ENCODE measurements at regions not wholly inside any gene's neighbourhood (a gene's known extent, or its start where the extent isn't known, plus 50 kb on each side); places are given as distances from the start of the nearest gene placed in this dataset.

GRCh38 chr13:106336668-106337067 lies 198.8 kb downstream of the EFNB2 start:
- POLR2A ChIA-PET, result no interaction called here
- Histone ChIP-seq H3K27ac (ENCODE audit: extremely low read depth, low read depth, low read length) (no peak overlapping the region), H3K9me3 (ENCODE audit: control insufficient read depth, insufficient read depth, low read depth, low read length) (no peaks in the 10 kb centered on the region), H3K4me3 (ENCODE audit: low read depth, low read length) (no peak overlapping the region), H3K36me3 (ENCODE audit: control insufficient read depth in 2 of 2, insufficient read depth in 1 of 2, low read length in 2 of 2) (no peaks in the 10 kb centered on the region), H3K4me1 (ENCODE audit: control insufficient read depth, insufficient read depth, low read length) (no peaks in the 10 kb centered on the region)
- CTCF ChIA-PET, result no interaction called here
- TF ChIP-seq ZBTB49 (tag by site-specific recombination; IDR thresholded peaks at IDR 0.05; ENCODE audit: low read depth) (no peak), ZNF791 (tag by site-specific recombination; IDR thresholded peaks at IDR 0.05) (no peak), GLIS1 (tag by site-specific recombination; IDR thresholded peaks at IDR 0.05) (no peak), ZNF324 (tag by site-specific recombination; IDR thresholded peaks at IDR 0.05) (no peak), KLF10 (tag by site-specific recombination; IDR thresholded peaks at IDR 0.05) (no peak), ZNF707 (tag by site-specific recombination; IDR thresholded peaks at IDR 0.05) (no peak)

GRCh38 chr13:106332621-106333020 lies 202.8 kb downstream of the EFNB2 start:
- TF ChIP-seq SP7 (tag by site-specific recombination; IDR thresholded peaks at IDR 0.05) (no peak), KLF7 (tag by site-specific recombination; IDR thresholded peaks at IDR 0.05; ENCODE audit: borderline replicate concordance) (no peak), ZNF398 (tag by site-specific recombination; IDR thresholded peaks at IDR 0.05) (no peak), ZNF670 (tag by site-specific recombination; IDR thresholded peaks at IDR 0.05; ENCODE audit: low read depth) (no peak), ZNF677 (tag by site-specific recombination; IDR thresholded peaks at IDR 0.05) (no peak), ZNF555 (tag by site-specific recombination; conservative IDR thresholded peaks at IDR 0.05) (no peak), ZNF549 (tag by site-specific recombination; IDR thresholded peaks at IDR 0.05) (no peak), ZSCAN16 (tag by site-specific recombination; IDR thresholded peaks at IDR 0.05) (no peak), ZNF654 (tag by site-specific recombination; IDR thresholded peaks at IDR 0.05; ENCODE audit: low read depth) (no peak), ZBTB6 (tag by site-specific recombination; IDR thresholded peaks at IDR 0.05) (no peak), ZNF366 (tag by site-specific recombination; conservative IDR thresholded peaks at IDR 0.05) (no peak)
- H3K36me3 ChIP-seq (ENCODE audit: control insufficient read depth in 2 of 2, insufficient read depth in 1 of 2, low read length in 2 of 2), result no peaks in the 10 kb centered on the region
- POLR2A ChIA-PET, result no interaction called here
- H3K4me3 ChIP-seq (ENCODE audit: low read depth, low read length), result no peak overlapping the region
- no peaks in the 10 kb centered on the region for H3K4me1 ChIP-seq (ENCODE audit: control insufficient read depth, insufficient read depth, low read length)
- CTCF ChIA-PET, result no interaction called here
- H3K9me3 ChIP-seq (ENCODE audit: control insufficient read depth, insufficient read depth, low read depth, low read length), result no peaks in the 10 kb centered on the region
- H3K27ac ChIP-seq (ENCODE audit: extremely low read depth, low read depth, low read length), result no peak overlapping the region

- CTCF ChIA-PET, result interaction anchor here (0.6 kb wide), 1 partner anchor 290 kb away, joined by 5 read pairs; no protein-coding TSS in a partner anchor
- TF ChIP-seq ZNF704 (tag by site-specific recombination; IDR thresholded peaks at IDR 0.05) (no peak), ZNF518A (tag by site-specific recombination; conservative IDR thresholded peaks at IDR 0.05; ENCODE audit: low read depth) (no peak), ZNF23 (tag by site-specific recombination; IDR thresholded peaks at IDR 0.05; ENCODE audit: borderline replicate concordance) (no peak)
Measured at GRCh38 chr13:106331116-106331515, 204.3 kb downstream of the EFNB2 start.

More at GRCh38 chr13:106331116-106331515, 204.3 kb downstream of the EFNB2 start:
- Histone ChIP-seq H3K36me3 (ENCODE audit: control insufficient read depth in 2 of 2, insufficient read depth in 1 of 2, low read length in 2 of 2) (no peaks in the 10 kb centered on the region), H3K4me1 (ENCODE audit: control insufficient read depth, insufficient read depth, low read length) (no peaks in the 10 kb centered on the region), H3K27ac (ENCODE audit: extremely low read depth, low read depth, low read length) (no peak overlapping the region), H3K9me3 (ENCODE audit: control insufficient read depth, insufficient read depth, low read depth, low read length) (no peaks in the 10 kb centered on the region), H3K4me3 (ENCODE audit: low read depth, low read length) (no peak overlapping the region)
- POLR2A ChIA-PET, result no interaction called here
